ENCODE measurements at regions not wholly inside any gene's neighbourhood (a gene's known extent, or its start where the extent isn't known, plus 50 kb on each side); places are given as distances from the start of the nearest gene placed in this dataset.

- TF ChIP-seq POLR2A (IDR thresholded peaks at IDR 0.05) (no peak), CTCF (IDR thresholded peaks at IDR 0.05) (no peak)
Observed at GRCh38 chr14:65252482-65253255, 150.4 kb upstream of the MAX start.
